ENCODE measurements at regions not wholly inside any gene's neighbourhood (a gene's known extent, or its start where the extent isn't known, plus 50 kb on each side); places are given as distances from the start of the nearest gene placed in this dataset.

DNA sequence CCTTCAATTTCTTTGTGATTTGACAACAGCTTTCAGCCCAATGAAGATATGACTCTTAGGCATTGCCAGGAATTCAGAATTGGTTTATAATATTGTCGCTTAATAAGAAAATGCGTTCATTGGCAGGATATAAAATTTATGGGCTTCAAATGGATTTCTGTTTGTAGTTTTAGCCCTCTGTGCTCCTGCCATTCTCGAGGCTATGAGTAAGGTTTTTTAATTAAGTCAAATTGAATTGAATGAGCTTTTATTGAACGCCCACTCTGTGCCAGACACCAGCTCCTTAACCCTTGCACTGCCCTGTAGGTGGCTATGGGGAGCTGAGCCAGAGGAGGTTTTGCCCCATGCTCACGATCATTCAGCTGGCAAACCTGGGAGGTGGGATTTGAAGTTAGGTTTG lies 115.1 kb downstream of the SLC25A47 start:
- peaks cover 57% of the 10 kb centered on the region for H3K4me1 Mint-ChIP-seq
- no peaks in the 10 kb centered on the region for H3K27me3 Mint-ChIP-seq
- H3K9me3 Mint-ChIP-seq, result no peaks in the 10 kb centered on the region
- DNase-seq, result no peak
- H3K27ac Mint-ChIP-seq, result no peak overlapping the region
- H3K4me3 Mint-ChIP-seq, result no peak overlapping the region
- no peak for ATAC-seq

DNA sequence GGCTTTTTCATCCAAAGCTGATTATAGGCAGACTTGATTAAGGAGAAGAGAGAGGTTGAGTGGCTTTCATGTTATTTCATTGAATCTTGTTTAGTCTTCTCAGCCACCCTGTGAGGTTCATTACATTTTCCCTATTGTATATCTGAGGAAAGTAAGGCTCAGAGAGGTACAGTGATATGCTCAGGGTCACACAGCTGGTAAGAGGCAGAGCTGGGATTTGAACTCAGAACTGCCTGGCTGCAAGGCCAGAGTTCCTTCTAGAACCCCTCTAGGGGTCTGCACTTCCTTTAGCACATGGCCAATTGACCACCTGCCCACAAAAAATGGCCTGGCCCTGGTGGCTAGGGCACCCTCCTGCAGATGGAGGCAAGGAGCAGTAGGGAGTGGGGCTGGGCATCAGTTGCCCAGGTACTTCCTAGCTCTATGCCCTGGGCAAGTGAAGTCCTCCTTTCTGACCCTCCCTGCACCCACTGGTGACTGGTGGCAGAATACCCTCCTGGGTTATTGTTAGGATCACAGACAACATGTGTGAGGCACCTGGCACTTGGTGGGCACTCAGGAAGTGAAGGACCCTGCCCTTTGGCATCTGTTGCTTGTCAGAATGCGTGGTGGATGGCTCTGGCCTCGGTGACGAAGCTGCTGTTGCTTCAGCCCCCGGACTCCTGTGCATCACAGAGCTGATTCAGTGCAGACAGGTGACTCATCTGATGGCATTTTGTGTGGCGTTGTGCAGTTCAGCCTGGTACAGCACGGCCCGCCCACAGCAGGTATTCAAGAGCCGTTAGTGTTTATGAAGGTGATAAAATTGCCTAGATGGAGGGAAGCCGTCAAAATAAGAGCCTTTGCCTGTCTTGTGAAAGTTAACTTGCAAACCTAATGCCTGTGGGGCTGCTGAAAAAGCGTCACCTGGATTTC lies 115.8 kb downstream of the SLC25A47 start:
- peak; percentile 38 to 55 for DNase-seq
- peaks cover 57% of the 10 kb centered on the region for H3K4me1 Mint-ChIP-seq
- H3K27me3 Mint-ChIP-seq, result no peaks in the 10 kb centered on the region
- H3K4me3 Mint-ChIP-seq, result peak overlapping the region in 1 of 2 donors; percentile 2
- ATAC-seq, result peak; percentile 92
- peak overlapping the region in 1 of 2 donors; percentile 5 for H3K27ac Mint-ChIP-seq
- no peaks in the 10 kb centered on the region for H3K9me3 Mint-ChIP-seq

GRCh38 chr14:100439781-100440180 lies 116.6 kb downstream of the SLC25A47 start:
- Mint-ChIP-seq H3K27ac (peak overlapping the region in 1 of 2 donors; percentile 5), H3K4me3 (no peak overlapping the region), H3K4me1 (peaks cover 48% of the 10 kb centered on the region), H3K27me3 (no peaks in the 10 kb centered on the region), H3K9me3 (no peaks in the 10 kb centered on the region)
- DNase-seq (no peak), ATAC-seq (no peak)

DNA sequence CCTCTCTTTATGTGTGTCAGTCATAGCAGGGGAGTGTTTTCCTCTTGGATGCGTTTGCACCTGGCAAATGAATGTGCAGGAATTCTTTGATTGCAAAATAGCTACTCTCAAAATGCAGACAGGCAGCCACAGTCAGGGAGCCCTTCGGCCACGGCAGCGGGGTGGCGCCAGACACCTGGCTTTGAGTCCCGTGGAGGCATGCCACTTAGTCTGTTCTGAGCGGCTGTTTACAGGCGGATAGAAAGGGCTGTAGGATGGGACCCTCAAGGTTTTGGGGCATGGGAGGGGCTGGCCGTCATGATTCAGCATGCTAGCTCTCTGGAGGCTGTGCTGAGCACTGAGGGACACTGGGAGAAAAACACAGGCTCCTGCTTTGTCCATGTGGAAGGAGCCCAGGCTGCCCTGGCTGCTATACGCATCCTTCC lies 117.1 kb downstream of the SLC25A47 start:
- Mint-ChIP-seq H3K4me1 (peaks cover 45% of the 10 kb centered on the region), H3K4me3 (no peak overlapping the region), H3K27me3 (no peaks in the 10 kb centered on the region), H3K9me3 (no peaks in the 10 kb centered on the region), H3K27ac (peak overlapping the region in 1 of 2 donors; percentile 68)
- ATAC-seq, result peak; percentile 65
- DNase-seq, result peak; percentile 9 to 36

- Mint-ChIP-seq H3K27me3 (no peaks in the 10 kb centered on the region), H3K9me3 (no peaks in the 10 kb centered on the region), H3K4me1 (peaks cover 47% of the 10 kb centered on the region), H3K4me3 (no peak overlapping the region), H3K27ac (no peak overlapping the region)
- DNase-seq, result no peak
- no peak for ATAC-seq
Observed at GRCh38 chr14:100440758-100441203, 117.6 kb downstream of the SLC25A47 start.

DNA sequence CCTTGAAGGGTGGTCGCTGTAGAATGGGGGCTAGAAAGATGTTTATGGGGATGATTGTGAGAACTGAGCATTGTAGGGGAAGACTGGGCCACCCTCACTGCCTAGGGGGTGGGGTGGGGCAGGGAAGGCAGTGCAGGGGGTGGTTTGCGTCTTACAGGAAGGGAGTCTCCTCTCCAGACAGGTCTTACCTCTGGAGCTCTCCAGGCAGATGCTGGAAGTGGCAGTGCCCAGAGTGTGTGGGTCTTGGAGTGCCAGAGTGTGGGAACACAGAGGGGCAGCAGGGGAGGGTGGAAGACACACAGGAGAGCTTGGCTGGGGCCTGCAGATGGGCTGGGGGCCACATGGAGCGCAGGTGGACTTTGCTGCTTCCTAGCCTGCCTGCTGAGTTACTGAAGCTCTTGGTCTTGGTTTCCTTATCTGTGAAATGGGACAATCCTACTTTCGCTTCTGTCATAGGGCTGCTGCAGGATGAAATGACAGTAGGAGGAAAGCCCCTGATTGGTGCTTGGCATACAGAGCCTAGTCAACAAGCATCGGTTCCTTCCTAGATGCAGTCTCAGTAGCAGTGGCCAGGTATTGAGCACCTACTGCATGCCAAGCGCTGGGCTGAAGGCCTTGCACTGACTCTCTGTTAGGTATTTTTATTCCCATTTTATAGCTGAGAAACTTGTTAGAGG lies 118.3 kb downstream of the SLC25A47 start:
- H3K9me3 Mint-ChIP-seq, result no peaks in the 10 kb centered on the region
- DNase-seq (no peak), ATAC-seq (peak; percentile 53)
- H3K4me1 Mint-ChIP-seq, result peaks cover 51% of the 10 kb centered on the region
- H3K27me3 Mint-ChIP-seq, result no peaks in the 10 kb centered on the region
- H3K4me3 Mint-ChIP-seq, result no peak overlapping the region
- peak overlapping the region in 1 of 2 donors; percentile 42 for H3K27ac Mint-ChIP-seq

- Mint-ChIP-seq H3K4me1 (peaks cover 51% of the 10 kb centered on the region), H3K27me3 (no peaks in the 10 kb centered on the region), H3K27ac (peak overlapping the region in 1 of 2 donors; percentile 42), H3K4me3 (no peak overlapping the region), H3K9me3 (no peaks in the 10 kb centered on the region)
- no peak for DNase-seq
- no peak for ATAC-seq
Observed at GRCh38 chr14:100442036-100442435, 118.9 kb downstream of the SLC25A47 start.

- DNase-seq (no peak), ATAC-seq (no peak)
- Mint-ChIP-seq H3K9me3 (no peaks in the 10 kb centered on the region), H3K4me3 (no peak overlapping the region), H3K4me1 (peaks cover 56% of the 10 kb centered on the region), H3K27ac (no peak overlapping the region), H3K27me3 (no peaks in the 10 kb centered on the region)
Observed at GRCh38 chr14:100442498-100443490, 119.7 kb downstream of the SLC25A47 start.

- ATAC-seq (no peak), DNase-seq (no peak)
- H3K4me3 Mint-ChIP-seq, result no peak overlapping the region
- H3K4me1 Mint-ChIP-seq, result peaks cover 54% of the 10 kb centered on the region
- H3K9me3 Mint-ChIP-seq, result no peaks in the 10 kb centered on the region
- no peak overlapping the region for H3K27ac Mint-ChIP-seq
- H3K27me3 Mint-ChIP-seq, result no peaks in the 10 kb centered on the region
Observed at GRCh38 chr14:100443603-100444002, 120.5 kb downstream of the SLC25A47 start.

DNA sequence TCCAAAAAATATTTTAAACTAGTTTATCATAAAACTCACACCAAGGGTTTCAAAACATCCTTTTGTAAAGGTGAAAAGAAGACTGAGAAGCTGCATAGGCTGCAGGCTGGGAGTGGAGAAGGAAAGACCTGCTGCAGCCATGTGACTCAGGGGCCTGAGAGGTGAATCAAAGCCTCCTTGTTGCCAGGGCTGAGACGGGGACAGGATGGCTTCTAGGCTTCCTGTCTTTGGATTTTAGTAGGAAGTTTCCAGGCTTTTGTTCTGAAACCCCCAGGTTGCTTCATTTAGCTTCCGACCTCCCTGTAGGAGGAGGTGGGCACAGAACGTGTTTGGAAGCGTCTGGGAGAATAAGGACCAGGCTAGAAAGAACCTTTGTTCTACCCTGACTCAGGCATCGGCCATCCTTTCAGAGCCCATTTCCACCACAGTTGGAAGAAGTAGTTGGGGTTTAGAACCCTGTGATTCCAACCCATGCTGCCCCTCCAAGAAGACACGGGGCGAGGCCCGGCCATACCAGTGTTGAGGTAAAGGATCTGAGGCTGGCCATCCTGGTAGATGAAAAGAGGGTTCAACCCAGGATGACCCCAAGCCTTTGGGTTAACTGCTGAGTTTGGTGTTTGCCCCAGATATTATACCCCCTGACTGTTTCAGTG lies 122.4 kb downstream of the SLC25A47 start:
- Mint-ChIP-seq H3K4me3 (no peak overlapping the region), H3K27ac (peak overlapping the region in 1 of 2 donors; percentile 46), H3K4me1 (peaks cover 34% of the 10 kb centered on the region), H3K9me3 (no peaks in the 10 kb centered on the region), H3K27me3 (no peaks in the 10 kb centered on the region)
- DNase-seq (no peak), ATAC-seq (no peak)

DNA sequence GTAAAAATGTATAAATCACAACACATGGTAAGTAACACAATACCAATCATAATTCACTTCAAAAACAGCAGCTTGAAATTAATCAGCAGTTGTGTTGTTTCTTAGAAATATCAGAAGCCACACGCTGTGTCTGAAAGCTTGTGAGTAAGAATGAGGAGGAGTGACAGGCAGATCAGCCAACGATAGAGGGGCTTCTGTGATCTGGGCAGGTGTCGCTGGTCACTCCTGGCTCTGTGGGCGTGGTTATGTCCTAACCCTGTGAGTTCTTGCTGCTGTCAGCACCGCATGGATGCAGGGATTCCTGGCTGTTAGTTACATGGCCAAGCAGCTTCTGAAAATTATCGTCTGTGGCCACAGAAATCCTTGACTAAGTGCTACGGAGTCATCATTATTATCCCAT lies 123.4 kb downstream of the SLC25A47 start:
- ATAC-seq (peak; percentile 49), DNase-seq (no peak)
- Mint-ChIP-seq H3K4me3 (no peak overlapping the region), H3K27ac (no peak overlapping the region), H3K9me3 (no peaks in the 10 kb centered on the region), H3K4me1 (peaks cover 25% of the 10 kb centered on the region), H3K27me3 (no peaks in the 10 kb centered on the region)

DNA sequence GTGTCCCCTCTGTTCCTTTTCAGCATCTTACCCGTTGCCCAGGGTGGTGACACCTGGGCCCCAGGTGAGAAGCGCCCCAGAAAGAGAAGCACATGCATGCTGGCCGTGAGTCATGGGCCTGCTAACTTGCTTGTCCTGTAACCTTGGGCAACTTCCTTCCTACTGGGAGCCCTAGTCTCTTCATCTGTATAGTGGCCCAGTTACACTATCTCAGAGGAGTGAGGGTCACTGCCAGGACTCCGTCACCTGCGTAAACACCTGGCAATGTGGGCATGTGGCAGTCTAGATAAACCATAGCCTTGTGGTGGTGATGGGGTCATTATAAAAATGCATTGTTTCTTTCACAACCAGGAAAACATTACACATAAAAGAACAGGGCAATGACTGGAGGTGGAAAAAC lies 125.2 kb downstream of the SLC25A47 start:
- DNase-seq (no peak), ATAC-seq (no peak)
- Mint-ChIP-seq H3K27ac (no peak overlapping the region), H3K4me3 (no peak overlapping the region), H3K9me3 (no peaks in the 10 kb centered on the region), H3K4me1 (peaks cover 17% of the 10 kb centered on the region), H3K27me3 (no peaks in the 10 kb centered on the region)

DNA sequence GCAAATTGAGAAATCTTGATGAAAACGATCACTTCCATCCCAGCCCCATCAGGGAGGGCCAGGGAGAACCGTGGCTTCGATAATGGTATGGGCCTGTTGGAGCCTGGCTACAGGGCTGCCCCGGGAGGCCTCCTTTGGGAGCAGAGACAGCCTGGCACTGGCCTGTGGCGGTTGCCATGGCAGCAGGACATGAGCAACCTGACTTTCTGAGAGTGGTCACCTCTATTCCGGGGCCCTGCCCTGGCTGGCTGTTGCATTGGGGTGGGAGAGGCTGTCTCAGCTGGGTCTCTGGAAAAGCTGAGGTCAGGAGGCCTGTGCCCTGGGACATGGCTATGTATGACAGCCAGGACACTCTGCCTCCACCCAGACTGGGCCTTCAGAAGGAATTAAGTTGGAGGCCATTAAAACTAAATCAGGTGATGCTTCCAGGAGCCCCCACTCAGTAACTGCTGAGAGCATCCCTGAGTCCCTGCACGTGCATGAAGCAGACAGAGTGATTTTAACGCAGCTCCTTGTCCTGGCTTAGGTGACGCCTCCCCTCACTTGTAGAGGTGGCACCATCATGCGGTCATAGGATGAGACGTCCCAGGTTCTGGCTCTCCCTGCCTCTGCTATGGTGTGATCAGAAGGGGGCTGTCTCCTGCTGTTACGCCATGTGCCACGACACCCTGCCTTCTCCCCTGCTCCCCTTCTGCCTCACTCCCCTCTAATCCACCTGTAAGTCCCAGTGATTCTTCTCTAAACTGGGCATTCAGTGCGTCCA lies 126.3 kb downstream of the SLC25A47 start:
- DNase-seq (no peak), ATAC-seq (no peak)
- no peak overlapping the region for H3K4me3 Mint-ChIP-seq
- H3K27ac Mint-ChIP-seq, result no peak overlapping the region
- H3K9me3 Mint-ChIP-seq, result no peaks in the 10 kb centered on the region
- no peaks in the 10 kb centered on the region for H3K27me3 Mint-ChIP-seq
- H3K4me1 Mint-ChIP-seq, result peaks cover 17% of the 10 kb centered on the region

GRCh38 chr14:100450049-100450448 lies 126.9 kb downstream of the SLC25A47 start:
- Mint-ChIP-seq H3K27ac (no peak overlapping the region), H3K9me3 (no peaks in the 10 kb centered on the region), H3K4me1 (peaks cover 17% of the 10 kb centered on the region), H3K4me3 (no peak overlapping the region), H3K27me3 (no peaks in the 10 kb centered on the region)
- DNase-seq (no peak), ATAC-seq (no peak)

All from stimulated activated naive CD8-positive, alpha-beta T cell treated with anti-CD3 and anti-CD28 coated beads, Interleukin-15, amount 100 ng/mL, for 72 hours (primary cell).